NT2/D1 (cell line): ENCODE measurements at regions not wholly inside any gene's neighbourhood (a gene's known extent, or its start where the extent isn't known, plus 50 kb on each side); places are given as distances from the start of the nearest gene placed in this dataset.

Experiments
- DNase-seq: peaks from one replicate; pipeline ENCODE4 v3.0.0-alpha.2; 2011; ENCODE audit warnings: low read depth, low spot score
- H3K27me3 ChIP-seq: 2 replicates; pipeline ENCODE4 v1.6.0; 2011; ENCODE audit warnings: mild to moderate bottlenecking; ENCODE audit not compliant: insufficient read length, insufficient read depth
- H3K36me3 ChIP-seq: 2 replicates; pipeline ENCODE4 v1.6.1; 2011; ENCODE audit warnings: mild to moderate bottlenecking, low read length, mixed read lengths; ENCODE audit not compliant: insufficient read depth, insufficient read length
- H3K4me1 ChIP-seq: 2 replicates; pipeline ENCODE4 v1.5.1; 2011; ENCODE audit not compliant: insufficient read depth, insufficient read length
- H3K4me3 ChIP-seq: 2 replicates; pipeline ENCODE4 v1.5.1; 2011; ENCODE audit warnings: low read depth; ENCODE audit not compliant: insufficient read length
- H3K9ac ChIP-seq: 2 replicates; pipeline ENCODE4 v1.6.0; 2011; ENCODE audit warnings: low read depth; ENCODE audit not compliant: insufficient read length
- H3K9me3 ChIP-seq: 2 replicates; pipeline ENCODE4 v1.5.1; 2011; ENCODE audit warnings: mild to moderate bottlenecking, low read length; ENCODE audit not compliant: insufficient read depth
- SUZ12 ChIP-seq: IDR thresholded peaks from 2 replicates; pipeline ENCODE4 v1.6.1; 2011; ENCODE audit not compliant: insufficient read length, insufficient read depth; ENCODE audit errors: extremely low read depth
- YY1 ChIP-seq: IDR thresholded peaks from 2 replicates; pipeline ENCODE4 v1.6.1; 2011; ENCODE audit not compliant: insufficient read length, insufficient read depth
- ZNF274 ChIP-seq: IDR thresholded peaks from 2 replicates; pipeline ENCODE4 v1.6.1; 2011; ENCODE audit warnings: mild to moderate bottlenecking, low read depth, low read length

GRCh38 chr13:50452756-50453155, 390.7 kb downstream of the DLEU7 start:
- no peak overlapping the region for H3K4me3 ChIP-seq
- no peak for DNase-seq
- TF ChIP-seq SUZ12 (no peak), YY1 (no peak), ZNF274 (no peak)
- no peaks in the 10 kb centered on the region for H3K36me3 ChIP-seq
- H3K4me1 ChIP-seq, result no peaks in the 10 kb centered on the region
- no peak overlapping the region for H3K9ac ChIP-seq
- no peaks in the 10 kb centered on the region for H3K9me3 ChIP-seq
- H3K27me3 ChIP-seq, result no peaks in the 10 kb centered on the region

GRCh38 chr13:50453188-50453587, 390.3 kb downstream of the DLEU7 start:
- DNase-seq, result no peak
- TF ChIP-seq YY1, result no peak
- TF ChIP-seq SUZ12, result no peak
- TF ChIP-seq ZNF274, result no peak
- no peaks in the 10 kb centered on the region for H3K36me3 ChIP-seq
- H3K4me1 ChIP-seq, result no peaks in the 10 kb centered on the region
- H3K9ac ChIP-seq, result no peak overlapping the region
- H3K9me3 ChIP-seq, result no peaks in the 10 kb centered on the region
- no peak overlapping the region for H3K4me3 ChIP-seq
- H3K27me3 ChIP-seq, result no peaks in the 10 kb centered on the region

- H3K9me3 ChIP-seq, result no peaks in the 10 kb centered on the region
- no peak for DNase-seq
- no peaks in the 10 kb centered on the region for H3K36me3 ChIP-seq
- H3K4me1 ChIP-seq, result no peaks in the 10 kb centered on the region
- TF ChIP-seq YY1 (no peak), ZNF274 (no peak), SUZ12 (no peak)
- H3K9ac ChIP-seq, result no peak overlapping the region
- H3K27me3 ChIP-seq, result no peaks in the 10 kb centered on the region
- no peak overlapping the region for H3K4me3 ChIP-seq
These were observed 387.4 kb downstream of the DLEU7 start for GRCh38 chr13:50456111-50456510.

- H3K4me1 ChIP-seq, result no peaks in the 10 kb centered on the region
- no peak overlapping the region for H3K9ac ChIP-seq
- H3K27me3 ChIP-seq, result no peaks in the 10 kb centered on the region
- TF ChIP-seq ZNF274, result no peak
- no peak for DNase-seq
- H3K36me3 ChIP-seq, result no peaks in the 10 kb centered on the region
- H3K9me3 ChIP-seq, result no peaks in the 10 kb centered on the region
- no peak overlapping the region for H3K4me3 ChIP-seq
These were observed 385.8 kb downstream of the DLEU7 start for GRCh38 chr13:50457415-50458393.

- Histone ChIP-seq H3K9me3 (no peaks in the 10 kb centered on the region), H3K4me3 (no peak overlapping the region), H3K9ac (no peak overlapping the region), H3K36me3 (no peaks in the 10 kb centered on the region), H3K4me1 (no peaks in the 10 kb centered on the region), H3K27me3 (no peaks in the 10 kb centered on the region)
- TF ChIP-seq YY1 (no peak), ZNF274 (no peak), SUZ12 (no peak)
- DNase-seq, result no peak
These were observed 384.4 kb downstream of the DLEU7 start for GRCh38 chr13:50459046-50459445.

GRCh38 chr13:50459658-50460057, 383.8 kb downstream of the DLEU7 start:
- DNase-seq, result no peak
- no peak overlapping the region for H3K9ac ChIP-seq
- no peak overlapping the region for H3K4me3 ChIP-seq
- H3K9me3 ChIP-seq, result no peaks in the 10 kb centered on the region
- no peaks in the 10 kb centered on the region for H3K27me3 ChIP-seq
- H3K4me1 ChIP-seq, result no peaks in the 10 kb centered on the region
- no peaks in the 10 kb centered on the region for H3K36me3 ChIP-seq
- TF ChIP-seq SUZ12, result no peak
- TF ChIP-seq ZNF274, result no peak
- TF ChIP-seq YY1, result no peak

- Histone ChIP-seq H3K9ac (no peak overlapping the region), H3K27me3 (no peaks in the 10 kb centered on the region), H3K36me3 (no peaks in the 10 kb centered on the region), H3K4me1 (no peaks in the 10 kb centered on the region), H3K4me3 (no peak overlapping the region), H3K9me3 (no peaks in the 10 kb centered on the region)
- TF ChIP-seq SUZ12, result no peak
- no peak for TF ChIP-seq ZNF274
- no peak for DNase-seq
These were observed 383.1 kb downstream of the DLEU7 start for GRCh38 chr13:50460358-50460757.
